Sigmoid colon (tissue), 4 donors: ENCODE measurements at regions not wholly inside any gene's neighbourhood (a gene's known extent, or its start where the extent isn't known, plus 50 kb on each side); places are given as distances from the start of the nearest gene placed in this dataset.
"Not testable (repeated sequence)": the region's sequence is repeated elsewhere in the genome, so short reads cannot be mapped to it uniquely, and the experiment has no call there.

Experiments used
- EP300 ChIP-seq, 4 donors: sonication (generic); formaldehyde crosslinking; IDR thresholded peaks; one replicate each; pipeline ENCODE4 v1.6.1; 2017; ENCODE audit warnings: antibody characterized with exemption in 4 of 4
- POLR2A ChIP-seq, 2 donors: fragments of 450-650 bp; IDR thresholded peaks; one replicate each; pipeline ENCODE4 v1.6.1; 2016; ENCODE audit warnings: antibody characterized with exemption in 2 of 2, mild to moderate bottlenecking in 2 of 2, moderate library complexity in 2 of 2
- TF ChIP-seq, protein P1 (sequence below), 4 experiments: fragments of 450-650 bp in 3 of 4; fragments of 200-600 bp in 1 of 4; IDR thresholded peaks; one replicate each; pipeline ENCODE4 v1.5.1; 2016 to 2019; ENCODE audit warnings: antibody characterized with exemption in 4 of 4, mild to moderate bottlenecking in 3 of 4, moderate library complexity in 2 of 4

GRCh38 chr10:46668357-46668997, 89.5 kb downstream of the SYT15 start:
- TF ChIP-seq POLR2A, EP300 (IDR thresholded peaks at IDR 0.05): not testable (repeated sequence)
- TF ChIP-seq, protein P1, sequence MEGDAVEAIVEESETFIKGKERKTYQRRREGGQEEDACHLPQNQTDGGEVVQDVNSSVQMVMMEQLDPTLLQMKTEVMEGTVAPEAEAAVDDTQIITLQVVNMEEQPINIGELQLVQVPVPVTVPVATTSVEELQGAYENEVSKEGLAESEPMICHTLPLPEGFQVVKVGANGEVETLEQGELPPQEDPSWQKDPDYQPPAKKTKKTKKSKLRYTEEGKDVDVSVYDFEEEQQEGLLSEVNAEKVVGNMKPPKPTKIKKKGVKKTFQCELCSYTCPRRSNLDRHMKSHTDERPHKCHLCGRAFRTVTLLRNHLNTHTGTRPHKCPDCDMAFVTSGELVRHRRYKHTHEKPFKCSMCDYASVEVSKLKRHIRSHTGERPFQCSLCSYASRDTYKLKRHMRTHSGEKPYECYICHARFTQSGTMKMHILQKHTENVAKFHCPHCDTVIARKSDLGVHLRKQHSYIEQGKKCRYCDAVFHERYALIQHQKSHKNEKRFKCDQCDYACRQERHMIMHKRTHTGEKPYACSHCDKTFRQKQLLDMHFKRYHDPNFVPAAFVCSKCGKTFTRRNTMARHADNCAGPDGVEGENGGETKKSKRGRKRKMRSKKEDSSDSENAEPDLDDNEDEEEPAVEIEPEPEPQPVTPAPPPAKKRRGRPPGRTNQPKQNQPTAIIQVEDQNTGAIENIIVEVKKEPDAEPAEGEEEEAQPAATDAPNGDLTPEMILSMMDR (IDR thresholded peaks at IDR 0.05), result not testable (repeated sequence)
